ENCODE measurements at regions not wholly inside any gene's neighbourhood (a gene's known extent, or its start where the extent isn't known, plus 50 kb on each side); places are given as distances from the start of the nearest gene placed in this dataset.

DNA sequence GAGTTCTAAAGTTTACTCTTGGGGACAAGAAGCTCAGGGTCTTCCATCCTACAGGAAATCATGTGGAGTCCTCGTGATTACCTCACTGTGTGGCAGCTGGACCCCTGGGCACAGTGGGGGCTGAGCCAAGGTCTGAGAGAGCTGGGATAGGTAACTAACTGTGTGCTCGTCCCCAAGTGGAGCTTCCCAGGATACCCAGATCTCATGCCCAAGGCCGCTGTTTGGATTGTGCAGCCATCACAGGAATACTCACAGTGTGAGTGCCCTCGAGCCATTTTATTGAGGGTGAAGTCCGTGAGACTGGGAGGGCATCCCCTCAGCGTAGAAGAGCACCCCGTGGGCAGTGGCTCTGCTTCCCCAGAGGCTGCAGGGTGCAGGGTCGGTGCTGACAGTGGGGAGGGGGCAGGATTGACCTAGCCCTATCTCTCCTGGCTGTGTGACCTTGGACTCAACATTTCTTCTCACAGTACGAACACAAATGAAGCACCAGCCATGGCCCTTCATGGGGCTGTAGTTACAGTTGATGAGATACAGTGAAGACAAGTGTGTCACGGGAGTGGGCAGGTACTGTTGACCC lies 69.6 kb upstream of the LEP start:
- TF ChIP-seq, protein P1, sequence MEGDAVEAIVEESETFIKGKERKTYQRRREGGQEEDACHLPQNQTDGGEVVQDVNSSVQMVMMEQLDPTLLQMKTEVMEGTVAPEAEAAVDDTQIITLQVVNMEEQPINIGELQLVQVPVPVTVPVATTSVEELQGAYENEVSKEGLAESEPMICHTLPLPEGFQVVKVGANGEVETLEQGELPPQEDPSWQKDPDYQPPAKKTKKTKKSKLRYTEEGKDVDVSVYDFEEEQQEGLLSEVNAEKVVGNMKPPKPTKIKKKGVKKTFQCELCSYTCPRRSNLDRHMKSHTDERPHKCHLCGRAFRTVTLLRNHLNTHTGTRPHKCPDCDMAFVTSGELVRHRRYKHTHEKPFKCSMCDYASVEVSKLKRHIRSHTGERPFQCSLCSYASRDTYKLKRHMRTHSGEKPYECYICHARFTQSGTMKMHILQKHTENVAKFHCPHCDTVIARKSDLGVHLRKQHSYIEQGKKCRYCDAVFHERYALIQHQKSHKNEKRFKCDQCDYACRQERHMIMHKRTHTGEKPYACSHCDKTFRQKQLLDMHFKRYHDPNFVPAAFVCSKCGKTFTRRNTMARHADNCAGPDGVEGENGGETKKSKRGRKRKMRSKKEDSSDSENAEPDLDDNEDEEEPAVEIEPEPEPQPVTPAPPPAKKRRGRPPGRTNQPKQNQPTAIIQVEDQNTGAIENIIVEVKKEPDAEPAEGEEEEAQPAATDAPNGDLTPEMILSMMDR (IDR thresholded peaks at IDR 0.05), result no peak
- no peak for TF ChIP-seq POLR2A (IDR thresholded peaks at IDR 0.05)
